Osteocyte (in vitro differentiated cells): ENCODE measurements at regions not wholly inside any gene's neighbourhood (a gene's known extent, or its start where the extent isn't known, plus 50 kb on each side); places are given as distances from the start of the nearest gene placed in this dataset.

Source experiments
- DNase-seq: peaks from one replicate; pipeline ENCODE4 v3.0.0; 2021; ENCODE audit warnings: mixed read lengths; ENCODE audit not compliant: unreplicated experiment; ENCODE audit errors: extremely low spot score
- H3K27ac Mint-ChIP-seq: one replicate; pipeline ENCODE4 v1.8.0; 2021; ENCODE audit warnings: mild to moderate bottlenecking, mixed read lengths; ENCODE audit not compliant: unreplicated experiment
- H3K27me3 Mint-ChIP-seq: one replicate; pipeline ENCODE4 v1.8.0; 2021; ENCODE audit warnings: mixed read lengths; ENCODE audit not compliant: unreplicated experiment
- H3K36me3 Mint-ChIP-seq: one replicate; pipeline ENCODE4 v1.8.0; 2021; ENCODE audit warnings: mixed read lengths; ENCODE audit not compliant: unreplicated experiment
- H3K4me1 Mint-ChIP-seq: one replicate; pipeline ENCODE4 v1.8.0; 2021; ENCODE audit warnings: mixed read lengths; ENCODE audit not compliant: unreplicated experiment
- H3K4me3 Mint-ChIP-seq: one replicate; pipeline ENCODE4 v1.8.0; 2021; ENCODE audit warnings: mild to moderate bottlenecking, moderate library complexity, mixed read lengths; ENCODE audit not compliant: unreplicated experiment
- H3K9me3 Mint-ChIP-seq: one replicate; pipeline ENCODE4 v1.8.0; 2021; ENCODE audit warnings: mixed read lengths; ENCODE audit not compliant: unreplicated experiment
- TF ChIP-seq, protein P1 (sequence below): fragments of 200-600 bp; sonication (generic); IDR thresholded peaks from 2 replicates; pipeline ENCODE4 v1.5.0; 2021; ENCODE audit warnings: antibody characterized with exemption, mild to moderate bottlenecking, moderate library complexity

DNA sequence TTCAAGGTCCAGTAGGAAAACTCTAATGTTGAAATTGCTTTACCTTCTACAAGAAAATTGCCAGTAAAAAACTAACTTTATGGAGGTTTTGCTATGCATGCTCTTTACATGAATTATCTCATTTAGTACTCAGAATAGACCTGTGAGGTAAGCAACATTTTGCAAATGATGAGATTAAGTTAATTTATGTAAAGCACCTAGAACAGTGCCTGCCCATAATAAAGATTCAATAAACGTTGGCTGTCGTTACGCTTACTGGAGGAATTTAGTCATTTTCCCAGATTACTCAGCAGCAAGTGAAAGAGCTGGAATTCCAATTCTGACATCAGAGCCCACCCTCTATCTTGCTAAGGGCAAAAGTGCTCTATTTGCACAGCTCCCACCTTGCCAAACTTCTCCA, 69.4 kb upstream of the ARID1B start:
- no peak overlapping the region for H3K27ac Mint-ChIP-seq
- H3K9me3 Mint-ChIP-seq = no peaks in the 10 kb centered on the region
- no peaks in the 10 kb centered on the region for H3K36me3 Mint-ChIP-seq
- no peak for DNase-seq
- peaks cover 7% of the 10 kb centered on the region for H3K27me3 Mint-ChIP-seq
- no peak overlapping the region for H3K4me3 Mint-ChIP-seq
- H3K4me1 Mint-ChIP-seq = peaks cover 2% of the 10 kb centered on the region
- TF ChIP-seq, protein P1, sequence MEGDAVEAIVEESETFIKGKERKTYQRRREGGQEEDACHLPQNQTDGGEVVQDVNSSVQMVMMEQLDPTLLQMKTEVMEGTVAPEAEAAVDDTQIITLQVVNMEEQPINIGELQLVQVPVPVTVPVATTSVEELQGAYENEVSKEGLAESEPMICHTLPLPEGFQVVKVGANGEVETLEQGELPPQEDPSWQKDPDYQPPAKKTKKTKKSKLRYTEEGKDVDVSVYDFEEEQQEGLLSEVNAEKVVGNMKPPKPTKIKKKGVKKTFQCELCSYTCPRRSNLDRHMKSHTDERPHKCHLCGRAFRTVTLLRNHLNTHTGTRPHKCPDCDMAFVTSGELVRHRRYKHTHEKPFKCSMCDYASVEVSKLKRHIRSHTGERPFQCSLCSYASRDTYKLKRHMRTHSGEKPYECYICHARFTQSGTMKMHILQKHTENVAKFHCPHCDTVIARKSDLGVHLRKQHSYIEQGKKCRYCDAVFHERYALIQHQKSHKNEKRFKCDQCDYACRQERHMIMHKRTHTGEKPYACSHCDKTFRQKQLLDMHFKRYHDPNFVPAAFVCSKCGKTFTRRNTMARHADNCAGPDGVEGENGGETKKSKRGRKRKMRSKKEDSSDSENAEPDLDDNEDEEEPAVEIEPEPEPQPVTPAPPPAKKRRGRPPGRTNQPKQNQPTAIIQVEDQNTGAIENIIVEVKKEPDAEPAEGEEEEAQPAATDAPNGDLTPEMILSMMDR = no peak

DNA sequence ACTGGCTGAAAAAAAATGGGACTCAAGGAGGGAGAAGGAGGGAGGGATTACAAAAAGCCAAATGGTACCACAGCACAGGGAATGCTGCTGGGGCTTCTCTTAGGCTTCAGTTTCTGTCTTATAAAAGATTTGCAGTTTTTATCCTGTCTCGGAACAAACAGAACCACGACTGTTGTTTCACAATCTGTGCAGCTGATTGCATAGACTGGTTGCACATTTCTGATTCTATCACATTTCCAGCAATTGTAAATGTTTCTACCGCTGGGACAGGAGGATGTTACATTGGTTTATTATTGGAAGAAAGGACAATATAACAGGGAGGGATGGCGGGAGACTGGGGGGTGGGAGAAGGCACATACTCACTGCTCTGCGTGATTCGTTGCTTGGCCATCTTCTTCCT, 73.5 kb upstream of the ARID1B start:
- Mint-ChIP-seq H3K36me3 (peaks cover 1% of the 10 kb centered on the region), H3K27me3 (peaks cover 7% of the 10 kb centered on the region)

DNA sequence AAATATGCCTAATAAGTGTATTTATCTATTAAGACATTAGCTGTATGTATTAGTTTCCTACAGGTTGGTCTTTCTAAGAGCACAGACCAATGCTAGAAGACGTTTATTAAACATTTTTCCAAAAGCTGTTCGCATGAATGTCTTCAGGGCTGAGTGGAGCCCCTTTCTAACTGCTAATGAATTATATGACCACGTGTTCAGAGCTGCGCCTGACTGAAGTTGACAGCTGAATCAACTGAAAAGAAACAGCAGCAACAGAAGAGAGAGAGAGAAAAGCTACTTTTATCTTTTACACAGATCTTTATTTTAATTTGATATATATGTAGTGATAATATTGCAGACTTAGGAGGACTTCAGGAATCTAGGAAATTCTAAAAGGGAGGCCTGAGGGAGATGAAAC, 75.2 kb upstream of the ARID1B start:
- Mint-ChIP-seq H3K36me3 (peaks cover 3% of the 10 kb centered on the region), H3K27me3 (peaks cover 3% of the 10 kb centered on the region), H3K9me3 (no peaks in the 10 kb centered on the region), H3K27ac (no peak overlapping the region), H3K4me1 (peaks cover 25% of the 10 kb centered on the region), H3K4me3 (no peak overlapping the region)
- TF ChIP-seq, protein P1 = no peak
- DNase-seq = no peak

More for the DNA sequence above, 73.5 kb upstream of the ARID1B start:
- peaks cover 24% of the 10 kb centered on the region for H3K4me1 Mint-ChIP-seq
- TF ChIP-seq, protein P1 = no peak
- H3K27ac Mint-ChIP-seq = no peak overlapping the region
- H3K9me3 Mint-ChIP-seq = no peaks in the 10 kb centered on the region
- no peak overlapping the region for H3K4me3 Mint-ChIP-seq
- no peak for DNase-seq

DNA sequence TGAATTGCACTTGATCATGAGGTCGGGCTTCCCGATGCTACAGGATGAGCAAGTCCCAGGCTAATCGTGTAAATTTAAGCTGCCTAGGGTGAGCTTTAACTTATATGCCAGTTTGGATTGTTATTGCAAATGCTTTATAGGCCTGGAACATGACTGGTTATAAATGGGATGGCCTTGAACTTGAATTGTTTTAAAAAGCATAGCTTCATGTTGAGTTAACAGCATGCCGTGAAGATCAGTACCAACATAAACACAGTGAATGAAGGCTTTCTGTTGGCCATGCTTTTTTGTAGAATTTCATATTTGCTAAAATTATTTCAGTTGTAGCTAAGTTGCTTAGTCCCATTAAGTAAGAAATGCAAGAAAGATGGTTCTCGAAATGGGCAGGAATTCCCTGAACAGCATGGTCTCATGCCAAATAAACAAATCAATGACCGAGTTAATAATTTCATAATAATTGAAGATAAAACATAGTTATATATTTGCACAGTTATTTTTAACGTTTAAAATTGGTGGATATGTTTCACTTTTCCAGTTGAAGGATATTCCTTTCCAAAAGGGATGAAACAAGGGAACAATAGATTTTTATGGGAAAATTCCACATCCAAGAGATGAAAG, 76.6 kb upstream of the ARID1B start:
- TF ChIP-seq, protein P1 = no peak
- no peak for DNase-seq
- peak overlapping the region; percentile 14 for H3K27ac Mint-ChIP-seq
- peaks cover 3% of the 10 kb centered on the region for H3K36me3 Mint-ChIP-seq
- no peak overlapping the region for H3K4me3 Mint-ChIP-seq
- H3K9me3 Mint-ChIP-seq = no peaks in the 10 kb centered on the region
- H3K27me3 Mint-ChIP-seq = no peaks in the 10 kb centered on the region
- peaks cover 23% of the 10 kb centered on the region for H3K4me1 Mint-ChIP-seq

DNA sequence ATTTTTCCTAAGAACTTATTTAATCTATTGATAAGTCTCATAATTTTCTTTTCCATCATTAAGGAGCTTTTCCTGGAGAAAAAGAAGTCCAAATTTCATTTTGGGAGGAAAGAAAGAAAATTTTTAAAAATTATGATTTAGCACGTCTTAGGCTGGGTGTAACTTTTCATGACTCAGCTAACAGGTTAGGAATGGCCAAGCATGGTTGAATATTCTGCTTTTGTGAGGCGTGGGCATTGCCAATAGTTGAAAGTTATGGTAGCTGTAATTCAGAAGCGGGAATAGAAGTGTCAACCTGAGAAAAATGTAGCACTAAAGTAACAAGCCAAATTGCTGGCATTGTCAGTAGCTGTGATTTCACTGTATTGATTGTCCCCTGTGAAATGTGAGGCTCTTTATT, 77.2 kb upstream of the ARID1B start:
- Mint-ChIP-seq H3K27ac (peak overlapping the region; percentile 14), H3K36me3 (peaks cover 3% of the 10 kb centered on the region), H3K9me3 (no peaks in the 10 kb centered on the region), H3K4me3 (no peak overlapping the region), H3K27me3 (no peaks in the 10 kb centered on the region), H3K4me1 (peaks cover 23% of the 10 kb centered on the region)
- TF ChIP-seq, protein P1 = no peak
- no peak for DNase-seq
